ENCODE measurements at regions not wholly inside any gene's neighbourhood (a gene's known extent, or its start where the extent isn't known, plus 50 kb on each side); places are given as distances from the start of the nearest gene placed in this dataset.
A peak's percentile ranks its signal among the peaks of the same experiment; 100 is the strongest.

DNA sequence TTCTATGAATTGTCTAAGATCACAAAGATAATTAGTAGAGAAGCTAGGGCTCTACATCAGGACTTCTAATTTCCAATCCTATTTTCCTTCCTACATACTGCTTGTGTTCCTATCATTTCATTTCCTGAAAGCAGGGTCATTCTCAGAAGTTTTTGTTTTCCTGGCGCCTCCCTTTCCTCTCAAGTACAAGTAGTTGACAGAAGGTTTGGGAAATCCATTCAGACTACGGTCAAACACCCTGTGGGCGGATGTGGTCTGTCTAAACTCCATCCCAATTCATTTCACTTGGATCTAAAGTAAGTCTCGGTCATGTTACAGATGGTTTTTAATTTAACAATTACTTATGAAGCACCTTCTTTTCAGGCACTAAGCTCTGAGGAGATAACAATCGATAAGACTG lies 221.4 kb downstream of the MTERF1 start:
- no peak overlapping the region for H3K4me3 ChIP-seq (replicated peaks; ENCODE audit: low read depth, low read length)
- TF ChIP-seq, protein P1, sequence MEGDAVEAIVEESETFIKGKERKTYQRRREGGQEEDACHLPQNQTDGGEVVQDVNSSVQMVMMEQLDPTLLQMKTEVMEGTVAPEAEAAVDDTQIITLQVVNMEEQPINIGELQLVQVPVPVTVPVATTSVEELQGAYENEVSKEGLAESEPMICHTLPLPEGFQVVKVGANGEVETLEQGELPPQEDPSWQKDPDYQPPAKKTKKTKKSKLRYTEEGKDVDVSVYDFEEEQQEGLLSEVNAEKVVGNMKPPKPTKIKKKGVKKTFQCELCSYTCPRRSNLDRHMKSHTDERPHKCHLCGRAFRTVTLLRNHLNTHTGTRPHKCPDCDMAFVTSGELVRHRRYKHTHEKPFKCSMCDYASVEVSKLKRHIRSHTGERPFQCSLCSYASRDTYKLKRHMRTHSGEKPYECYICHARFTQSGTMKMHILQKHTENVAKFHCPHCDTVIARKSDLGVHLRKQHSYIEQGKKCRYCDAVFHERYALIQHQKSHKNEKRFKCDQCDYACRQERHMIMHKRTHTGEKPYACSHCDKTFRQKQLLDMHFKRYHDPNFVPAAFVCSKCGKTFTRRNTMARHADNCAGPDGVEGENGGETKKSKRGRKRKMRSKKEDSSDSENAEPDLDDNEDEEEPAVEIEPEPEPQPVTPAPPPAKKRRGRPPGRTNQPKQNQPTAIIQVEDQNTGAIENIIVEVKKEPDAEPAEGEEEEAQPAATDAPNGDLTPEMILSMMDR (IDR thresholded peaks at IDR 0.05; ENCODE audit: low read length, missing control alignments): no peak
- DNase-seq (ENCODE audit: low read depth): peak; percentile 67

DNA sequence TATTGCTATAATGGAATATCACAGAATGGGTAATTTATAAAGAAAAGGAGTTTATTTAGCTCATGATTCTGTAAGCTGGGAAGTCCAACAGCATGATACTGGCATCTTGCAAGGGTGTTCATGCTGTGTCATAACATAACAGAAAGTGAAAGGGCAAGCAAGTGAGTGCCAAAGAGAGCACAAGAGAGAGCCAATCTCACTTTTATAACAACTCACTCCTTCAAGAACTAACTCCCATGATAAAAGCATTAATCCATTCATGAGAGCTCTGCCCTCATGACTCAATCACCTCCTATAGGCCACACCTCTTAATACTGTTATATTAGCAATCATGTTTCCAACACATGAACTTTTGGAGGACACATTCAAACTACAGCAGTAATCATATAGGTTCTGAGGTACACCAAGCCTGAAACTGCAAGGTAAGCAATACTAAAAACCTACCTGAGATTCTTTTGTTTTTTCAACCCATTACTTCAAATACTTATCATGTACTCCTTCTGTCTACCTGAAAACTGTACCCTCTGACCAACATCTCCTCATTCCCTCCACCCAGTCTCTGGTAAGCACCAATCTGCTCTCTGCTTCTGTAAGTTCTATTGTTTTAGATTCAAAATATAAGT lies 219.7 kb downstream of the MTERF1 start:
- no peak for DNase-seq (ENCODE audit: low read depth)
- TF ChIP-seq, protein P1 (IDR thresholded peaks at IDR 0.05; ENCODE audit: low read length, missing control alignments): no peak
- no peak overlapping the region for H3K4me3 ChIP-seq (replicated peaks; ENCODE audit: low read depth, low read length)

DNA sequence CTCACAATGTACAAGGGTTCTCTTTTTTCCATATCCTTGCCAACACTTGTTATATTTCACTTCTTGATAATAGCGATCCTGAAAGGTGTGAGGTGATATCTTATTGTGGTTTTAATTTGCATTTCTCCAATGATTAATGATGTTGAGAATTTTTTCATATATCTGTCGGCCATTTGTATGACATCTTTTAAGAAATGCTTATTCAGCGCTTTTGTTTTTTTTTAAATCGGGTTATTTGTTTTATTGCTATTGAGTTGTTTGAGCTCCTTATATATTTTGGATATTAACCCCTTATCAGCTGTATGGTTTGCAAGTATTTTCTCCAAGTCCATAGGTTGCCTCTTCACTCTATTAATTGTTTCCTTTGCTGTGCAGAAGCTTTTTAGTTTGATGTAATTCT lies 218.8 kb downstream of the MTERF1 start:
- DNase-seq (ENCODE audit: low read depth): no peak
- TF ChIP-seq, protein P1 (IDR thresholded peaks at IDR 0.05; ENCODE audit: low read length, missing control alignments): no peak
- H3K4me3 ChIP-seq (replicated peaks; ENCODE audit: low read depth, low read length): no peak overlapping the region

DNA sequence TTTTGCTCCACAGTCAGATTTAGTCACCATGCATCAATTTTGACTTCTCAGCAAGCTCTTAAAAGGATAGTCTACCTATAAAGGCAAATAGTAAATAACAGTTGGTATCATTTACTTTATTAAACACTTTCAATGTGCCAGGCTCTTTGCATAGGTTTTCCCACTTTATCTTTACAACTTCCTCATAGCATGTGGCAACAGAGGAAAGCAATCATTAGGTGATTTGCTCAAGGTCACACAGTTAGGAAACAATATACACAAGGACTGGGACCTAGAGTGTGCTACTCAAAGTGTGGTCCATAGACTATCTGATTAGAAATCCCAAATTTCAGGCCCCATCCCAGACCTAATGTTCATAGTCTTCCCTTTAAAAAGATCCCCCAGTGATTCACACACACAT lies 212.3 kb downstream of the MTERF1 start:
- TF ChIP-seq, protein P1 (IDR thresholded peaks at IDR 0.05; ENCODE audit: low read length, missing control alignments): no peak
- DNase-seq (ENCODE audit: low read depth): no peak
- H3K4me3 ChIP-seq (replicated peaks; ENCODE audit: low read depth, low read length): no peak overlapping the region

DNA sequence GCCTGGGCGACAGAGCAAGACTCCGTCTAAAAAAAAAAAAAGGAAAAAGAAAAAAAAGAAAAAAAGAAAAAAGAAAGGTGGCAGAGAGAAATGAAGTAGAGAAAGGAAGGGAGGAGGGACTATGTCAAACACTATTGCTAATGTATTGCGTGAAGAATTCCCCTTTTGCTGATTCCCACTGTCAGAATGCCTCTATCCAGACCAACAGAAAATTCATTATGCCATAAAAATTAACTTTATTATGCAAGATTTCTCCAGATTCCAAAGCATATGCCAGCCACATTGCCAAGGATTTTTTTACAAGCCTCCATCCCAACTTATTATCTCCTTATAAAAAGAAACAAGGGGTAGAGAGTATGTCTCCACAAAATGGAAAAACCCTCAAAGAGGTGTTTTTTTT lies 209.3 kb downstream of the MTERF1 start:
- TF ChIP-seq, protein P1 (IDR thresholded peaks at IDR 0.05; ENCODE audit: low read length, missing control alignments): no peak
- H3K4me3 ChIP-seq (replicated peaks; ENCODE audit: low read depth, low read length): no peak overlapping the region
- DNase-seq (ENCODE audit: low read depth): no peak

DNA sequence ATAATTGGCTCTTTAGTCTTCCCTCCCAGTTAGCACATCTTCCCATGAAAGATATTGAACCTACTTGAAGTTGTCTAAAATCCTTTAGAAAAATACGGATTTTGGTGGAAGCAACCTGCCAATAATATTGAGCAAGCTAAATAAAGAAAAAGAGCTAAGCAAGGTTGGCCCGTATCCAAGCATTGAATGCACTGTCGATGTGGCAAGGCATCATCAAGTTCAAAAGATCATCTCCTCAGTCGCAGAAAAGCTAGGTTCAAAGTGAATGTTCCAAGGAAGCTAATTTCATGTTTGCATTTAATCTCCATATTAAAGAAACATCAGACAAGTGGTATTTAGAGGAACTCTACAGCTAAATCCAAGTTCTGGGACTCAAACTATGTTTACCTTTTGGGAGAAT lies 206.0 kb downstream of the MTERF1 start:
- DNase-seq (ENCODE audit: low read depth): no peak
- H3K4me3 ChIP-seq (replicated peaks; ENCODE audit: low read depth, low read length): no peak overlapping the region
- TF ChIP-seq, protein P1 (IDR thresholded peaks at IDR 0.05; ENCODE audit: low read length, missing control alignments): no peak

DNA sequence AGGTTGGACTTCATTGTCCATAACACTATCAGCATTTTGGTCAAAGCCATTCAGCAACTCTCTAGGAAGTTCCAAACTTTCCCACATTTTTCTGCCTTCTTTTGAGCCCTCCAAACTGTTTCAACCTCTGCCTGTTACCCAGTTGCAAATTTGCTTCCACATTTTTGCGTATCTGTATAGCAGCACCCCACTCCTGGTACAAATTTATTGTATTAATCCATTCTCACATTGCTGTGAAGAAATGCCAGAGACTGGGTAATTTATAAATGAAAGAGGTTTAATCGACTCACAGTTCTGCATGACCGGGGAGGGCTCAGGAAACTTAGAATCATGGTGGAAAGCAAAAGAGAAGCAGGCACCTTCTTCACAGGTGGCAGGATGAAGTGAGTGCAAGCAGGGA lies 198.8 kb downstream of the MTERF1 start:
- TF ChIP-seq, protein P1 (IDR thresholded peaks at IDR 0.05; ENCODE audit: low read length, missing control alignments): no peak
- H3K4me3 ChIP-seq (replicated peaks; ENCODE audit: low read depth, low read length): no peak overlapping the region
- no peak for DNase-seq (ENCODE audit: low read depth)
